Naive thymus-derived CD8-positive, alpha-beta T cell (primary cell): ENCODE measurements at regions not wholly inside any gene's neighbourhood (a gene's known extent, or its start where the extent isn't known, plus 50 kb on each side); places are given as distances from the start of the nearest gene placed in this dataset.
"Not testable (repeated sequence)": the region's sequence is repeated elsewhere in the genome, so short reads cannot be mapped to it uniquely, and the experiment has no call there.

Experiments used
- ATAC-seq, 2 donors: fragments of 150-1000 bp; cut with Tn5 transposase in 1 of 2; sonication (Bioruptor Pico), chemical (Tn5 transposase) in 1 of 2; 1 replicate in 1 of 2; 2 replicates in 1 of 2; pipeline ENCODE4 v1.10.0; 2021; ENCODE audit warnings: mild to moderate bottlenecking in 2 of 2, moderate library complexity in 2 of 2
- POLR2A ChIA-PET: fragments of 350-600 bp; sonication (Branson Sonifier 250); formaldehyde crosslinking; loops from one replicate; lab custom pipeline; 2021; ENCODE audit warnings: antibody characterized with exemption; lab: Charles Lee
- DNase-seq, 10 donors: peaks; one replicate each; pipeline versions ENCODE4 v3.0.0 to v3.0.0-alpha.2; 2020 to 2022
- H3K27ac Mint-ChIP-seq, 10 donors: one replicate each; pipeline ENCODE4 v1.8.0; 2020 to 2022; ENCODE audit warnings: mild to moderate bottlenecking in 10 of 10, mixed read lengths in 10 of 10, moderate library complexity in 4 of 10, inconsistent platforms in 1 of 10
- H3K27me3 Mint-ChIP-seq, 5 donors: one replicate each; pipeline ENCODE4 v1.8.0; 2021 to 2022; ENCODE audit warnings: mixed read lengths in 5 of 5
- H3K36me3 Mint-ChIP-seq, 3 donors: one replicate each; pipeline ENCODE4 v1.8.0; 2020 to 2022; ENCODE audit warnings: mixed read lengths in 3 of 3, mild to moderate bottlenecking in 2 of 3, inconsistent platforms in 1 of 3
- H3K4me1 Mint-ChIP-seq, 4 donors: one replicate each; pipeline ENCODE4 v1.8.0; 2021 to 2022; ENCODE audit warnings: mixed read lengths in 4 of 4
- H3K4me3 Mint-ChIP-seq, 10 donors: one replicate each; pipeline ENCODE4 v1.8.0; 2020 to 2022; ENCODE audit warnings: mild to moderate bottlenecking in 10 of 10, mixed read lengths in 10 of 10, moderate library complexity in 6 of 10, inconsistent platforms in 1 of 10
- H3K9me3 Mint-ChIP-seq, 9 donors: one replicate each; pipeline ENCODE4 v1.8.0; 2020 to 2022; ENCODE audit warnings: mixed read lengths in 9 of 9, mild to moderate bottlenecking in 3 of 9, inconsistent platforms in 1 of 9, moderate library complexity in 1 of 9

- no peaks in the 10 kb centered on the region for H3K36me3 Mint-ChIP-seq
Measured at GRCh38 chr1:187920976-187921375, 1092.2 kb downstream of the PLA2G4A start.

GRCh38 chr1:187921426-187921825 is 1092.7 kb downstream of the PLA2G4A start:
- DNase-seq (no peak), ATAC-seq (no peak)
- POLR2A ChIA-PET: no interaction called here
- Mint-ChIP-seq H3K4me3 (no peak overlapping the region), H3K36me3 (no peaks in the 10 kb centered on the region), H3K4me1 (no peaks in the 10 kb centered on the region), H3K27me3 (no peaks in the 10 kb centered on the region), H3K9me3 (peaks cover 0 to 11% (median 2%) of the 10 kb centered on the region in 9 donors), H3K27ac (no peak overlapping the region)

More at GRCh38 chr1:187920976-187921375, 1092.2 kb downstream of the PLA2G4A start:
- Mint-ChIP-seq H3K4me3 (no peak overlapping the region), H3K4me1 (no peaks in the 10 kb centered on the region), H3K27ac (no peak overlapping the region), H3K27me3 (no peaks in the 10 kb centered on the region), H3K9me3 (peaks cover 0 to 15% (median 2%) of the 10 kb centered on the region in 9 donors)
- POLR2A ChIA-PET: no interaction called here
- DNase-seq (no peak), ATAC-seq (no peak)

DNA sequence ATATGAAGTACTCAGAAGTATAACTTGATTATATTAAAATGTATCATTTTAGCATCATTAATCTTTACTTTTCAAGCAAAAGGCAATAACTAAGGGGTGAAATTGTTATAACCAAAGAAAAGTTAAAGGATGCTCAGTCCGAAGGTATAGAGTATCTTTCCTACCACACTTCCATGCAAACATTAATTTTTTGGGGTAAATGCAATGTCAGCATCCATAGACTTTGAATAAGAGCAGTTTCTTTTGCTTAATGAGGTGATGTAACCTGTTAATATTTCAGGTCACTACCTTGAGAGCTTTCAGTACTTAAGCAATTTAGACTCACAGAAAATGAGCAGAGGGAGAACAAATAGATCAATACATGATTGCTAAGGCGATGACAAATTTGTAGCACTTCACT is 1093.5 kb downstream of the PLA2G4A start:
- Mint-ChIP-seq H3K36me3 (no peaks in the 10 kb centered on the region), H3K4me1 (no peaks in the 10 kb centered on the region), H3K27ac (no peak overlapping the region), H3K27me3 (no peaks in the 10 kb centered on the region), H3K9me3 (peaks cover 0 to 10% (median 2%) of the 10 kb centered on the region in 9 donors), H3K4me3 (no peak overlapping the region)
- no peak for DNase-seq
- POLR2A ChIA-PET: no interaction called here
- ATAC-seq: no peak

GRCh38 chr1:187924252-187924651 is 1095.5 kb downstream of the PLA2G4A start:
- DNase-seq (no peak), ATAC-seq (no peak)
- no peaks in the 10 kb centered on the region for H3K4me1 Mint-ChIP-seq
- H3K4me3 Mint-ChIP-seq: no peak overlapping the region
- peaks cover 0 to 10% (median 3%) of the 10 kb centered on the region in 9 donors for H3K9me3 Mint-ChIP-seq
- H3K36me3 Mint-ChIP-seq: no peaks in the 10 kb centered on the region
- POLR2A ChIA-PET: no interaction called here
- no peak overlapping the region for H3K27ac Mint-ChIP-seq
- no peaks in the 10 kb centered on the region for H3K27me3 Mint-ChIP-seq

GRCh38 chr1:187928288-187928687 is 1099.5 kb downstream of the PLA2G4A start:
- Mint-ChIP-seq H3K27me3 (no peaks in the 10 kb centered on the region), H3K4me3 (no peak overlapping the region), H3K36me3 (no peaks in the 10 kb centered on the region), H3K27ac (no peak overlapping the region), H3K9me3 (peaks cover 0 to 10% (median 3%) of the 10 kb centered on the region in 9 donors), H3K4me1 (no peaks in the 10 kb centered on the region)
- POLR2A ChIA-PET: no interaction called here
- DNase-seq (no peak), ATAC-seq (no peak)

DNA sequence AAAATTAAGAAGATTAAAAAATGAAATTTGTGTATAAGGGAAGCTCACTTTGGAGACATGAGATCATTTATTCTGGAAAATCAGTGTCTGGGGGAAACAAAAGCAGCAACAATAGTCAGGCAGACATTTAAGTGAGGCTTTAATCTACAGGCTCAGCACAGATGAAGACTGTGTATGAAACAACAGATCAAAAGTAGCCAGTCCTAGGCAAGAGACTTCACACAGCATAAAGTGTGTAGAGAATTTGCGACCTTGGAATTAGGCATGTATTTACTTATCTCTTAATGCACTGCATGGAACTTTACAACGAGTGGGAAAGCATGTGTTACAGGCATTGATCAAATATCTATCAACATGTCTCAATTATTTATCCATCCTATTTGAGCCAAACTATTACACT is 1099.9 kb downstream of the PLA2G4A start:
- no peak for ATAC-seq
- Mint-ChIP-seq H3K36me3 (no peaks in the 10 kb centered on the region), H3K27me3 (no peaks in the 10 kb centered on the region), H3K4me3 (no peak overlapping the region), H3K27ac (no peak overlapping the region), H3K4me1 (no peaks in the 10 kb centered on the region), H3K9me3 (peaks cover 0 to 10% (median 3%) of the 10 kb centered on the region in 9 donors)
- POLR2A ChIA-PET: no interaction called here
- no peak for DNase-seq

- POLR2A ChIA-PET: no interaction called here
- no peaks in the 10 kb centered on the region for H3K27me3 Mint-ChIP-seq
- no peaks in the 10 kb centered on the region for H3K36me3 Mint-ChIP-seq
- ATAC-seq: no peak
- no peaks in the 10 kb centered on the region for H3K4me1 Mint-ChIP-seq
- no peak overlapping the region for H3K4me3 Mint-ChIP-seq
- peaks cover 0 to 9% (median 6%) of the 10 kb centered on the region in 9 donors for H3K9me3 Mint-ChIP-seq
- H3K27ac Mint-ChIP-seq: no peak overlapping the region
- DNase-seq: no peak
Measured at GRCh38 chr1:187931776-187932175, 1103.0 kb downstream of the PLA2G4A start.

- ATAC-seq (no peak), DNase-seq (no peak)
- no peaks in the 10 kb centered on the region for H3K4me1 Mint-ChIP-seq
- H3K27me3 Mint-ChIP-seq: no peaks in the 10 kb centered on the region
- H3K4me3 Mint-ChIP-seq: peak overlapping the region in 1 of 10 donors; percentile 5
- POLR2A ChIA-PET: no interaction called here
- peaks cover 0 to 16% (median 4%) of the 10 kb centered on the region in 9 donors for H3K9me3 Mint-ChIP-seq
- H3K36me3 Mint-ChIP-seq: peaks cover 0 to under 1% (median 0%) of the 10 kb centered on the region in 3 donors
- no peak overlapping the region for H3K27ac Mint-ChIP-seq
Measured at GRCh38 chr1:187933562-187934419, 1105.0 kb downstream of the PLA2G4A start.

DNA sequence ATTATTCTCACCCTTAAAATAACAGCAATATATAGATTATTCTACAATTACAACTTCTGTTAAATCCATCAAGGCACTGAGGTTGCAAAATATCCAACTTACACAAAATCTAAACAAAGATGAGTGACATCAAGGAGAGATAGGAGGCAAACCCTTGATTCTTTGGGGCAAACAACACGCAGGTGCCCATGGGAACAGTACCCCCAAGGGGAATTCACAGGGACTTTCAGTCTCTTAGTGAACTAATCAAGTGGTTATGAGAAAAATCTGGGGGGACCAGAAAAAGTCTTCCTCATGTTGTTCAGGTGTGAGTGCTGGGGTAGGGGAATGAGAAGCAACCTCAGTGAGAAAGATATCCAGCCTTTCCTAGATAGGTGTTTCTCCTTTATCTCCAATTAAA is 1107.9 kb downstream of the PLA2G4A start:
- Mint-ChIP-seq H3K4me1 (no peaks in the 10 kb centered on the region), H3K4me3 (no peak overlapping the region), H3K27me3 (no peaks in the 10 kb centered on the region), H3K9me3 (peaks cover 0 to 18% (median 4%) of the 10 kb centered on the region in 9 donors), H3K27ac (no peak overlapping the region), H3K36me3 (peaks cover 0 to 5% (median 0%) of the 10 kb centered on the region in 3 donors)
- POLR2A ChIA-PET: no interaction called here
- DNase-seq (no peak), ATAC-seq (no peak)

GRCh38 chr1:187938092-187938491 is 1109.3 kb downstream of the PLA2G4A start:
- ATAC-seq (no peak), DNase-seq (no peak)
- no peaks in the 10 kb centered on the region for H3K27me3 Mint-ChIP-seq
- H3K9me3 Mint-ChIP-seq: peaks cover 0 to 16% (median 4%) of the 10 kb centered on the region in 9 donors
- H3K27ac Mint-ChIP-seq: no peak overlapping the region
- POLR2A ChIA-PET: no interaction called here
- H3K4me3 Mint-ChIP-seq: no peak overlapping the region
- H3K36me3 Mint-ChIP-seq: peaks cover 0 to 5% (median 0%) of the 10 kb centered on the region in 3 donors
- H3K4me1 Mint-ChIP-seq: no peaks in the 10 kb centered on the region

DNA sequence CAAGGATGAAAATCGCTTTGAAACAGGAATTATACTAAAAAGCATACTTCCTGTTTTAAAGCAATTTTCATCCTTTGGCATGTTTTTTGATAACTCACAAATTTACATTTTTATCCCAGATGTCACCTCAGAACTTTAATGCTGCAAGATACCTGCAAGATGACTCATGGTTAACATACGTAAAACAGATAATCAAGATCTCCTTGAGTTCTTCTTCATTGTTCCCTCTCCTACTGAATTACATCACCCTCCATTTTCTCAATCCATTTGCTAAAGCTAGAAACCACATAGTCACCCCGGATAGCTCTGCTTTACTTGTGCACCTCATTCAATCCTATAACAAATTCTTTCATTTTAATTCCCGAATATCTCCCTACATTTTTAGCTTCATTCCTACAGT is 1114.2 kb downstream of the PLA2G4A start:
- Mint-ChIP-seq H3K36me3 (peaks cover 0 to 5% (median 0%) of the 10 kb centered on the region in 3 donors), H3K27ac (no peak overlapping the region), H3K27me3 (peaks cover 0 to 4% (median 0%) of the 10 kb centered on the region in 5 donors), H3K4me3 (no peak overlapping the region), H3K4me1 (peaks cover 0 to 2% (median 0%) of the 10 kb centered on the region in 4 donors), H3K9me3 (peaks cover 8 to 32% (median 12%) of the 10 kb centered on the region in 9 donors)
- no peak for DNase-seq
- no peak for ATAC-seq
- POLR2A ChIA-PET: no interaction called here

DNA sequence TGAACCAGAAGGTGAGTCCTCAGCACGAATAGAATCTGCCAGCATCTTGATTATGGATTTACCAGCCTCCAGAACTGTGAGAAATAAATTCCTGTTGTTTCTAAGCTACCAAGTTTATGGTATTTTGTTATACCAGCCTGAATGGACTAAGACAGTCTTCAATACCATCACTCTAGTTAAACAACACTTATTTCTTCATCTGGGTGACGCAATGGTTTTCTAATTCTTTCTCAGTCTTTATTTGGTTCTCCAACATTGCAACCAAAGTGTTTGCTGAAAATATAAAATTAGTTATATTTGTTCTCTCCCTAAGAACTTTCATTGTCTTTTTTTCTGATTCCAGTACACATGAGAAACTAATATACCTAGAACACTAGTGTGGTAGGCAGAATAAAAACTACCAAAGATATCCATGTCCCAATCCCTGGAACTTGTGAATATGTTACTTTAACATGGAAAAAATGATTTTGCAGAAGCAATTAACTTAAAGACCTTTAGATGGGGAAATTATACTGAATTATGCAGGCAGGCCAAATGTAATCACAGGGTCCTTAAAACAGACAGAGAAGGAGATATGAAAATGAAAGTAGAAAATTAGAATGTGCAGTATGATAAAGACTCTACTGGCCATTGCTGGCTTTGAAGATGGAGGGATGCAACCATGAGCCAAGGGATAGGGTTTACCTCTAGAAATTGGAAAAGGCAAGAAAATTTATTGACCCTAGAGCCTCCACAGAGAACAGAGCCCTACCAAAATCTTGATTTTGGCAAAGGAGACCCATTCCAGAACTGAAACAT is 1115.1 kb downstream of the PLA2G4A start:
- H3K9me3 Mint-ChIP-seq: peaks cover 9 to 37% (median 15%) of the 10 kb centered on the region in 9 donors

DNA sequence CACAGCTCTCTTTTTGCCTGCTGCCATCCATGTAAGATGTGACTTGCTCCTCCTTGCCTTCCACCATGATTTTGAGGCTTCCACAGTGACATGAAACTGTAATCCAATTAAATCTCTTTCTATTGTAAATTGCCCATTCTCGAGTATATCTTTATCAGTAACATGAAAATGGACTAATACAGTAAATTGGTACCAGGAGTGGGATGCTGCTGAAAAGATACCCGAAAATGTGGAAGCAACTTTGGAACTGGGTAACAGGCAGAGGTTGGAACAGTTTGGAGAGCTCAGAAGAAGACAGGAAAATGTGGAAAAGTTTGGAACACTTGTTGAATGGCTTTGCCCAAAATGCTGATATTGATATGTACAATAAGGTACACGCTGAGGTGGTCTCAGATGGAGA is 1117.9 kb downstream of the PLA2G4A start:
- ATAC-seq, H3K36me3 Mint-ChIP-seq, DNase-seq, H3K4me3 Mint-ChIP-seq, H3K27me3 Mint-ChIP-seq, POLR2A ChIA-PET, H3K4me1 Mint-ChIP-seq: not testable (repeated sequence)
- Mint-ChIP-seq H3K27ac (peak overlapping the region in 1 of 10 donors; percentile 78), H3K9me3 (peaks cover 9 to 42% (median 21%) of the 10 kb centered on the region in 9 donors)

More for the DNA sequence above, 1115.1 kb downstream of the PLA2G4A start:
- no peak overlapping the region for H3K4me3 Mint-ChIP-seq
- H3K36me3 Mint-ChIP-seq: peaks cover 0 to 4% (median 0%) of the 10 kb centered on the region in 3 donors
- H3K27ac Mint-ChIP-seq: no peak overlapping the region
- ATAC-seq (no peak), DNase-seq (no peak)
- peaks cover 0 to 2% (median 0%) of the 10 kb centered on the region in 4 donors for H3K4me1 Mint-ChIP-seq
- peaks cover 0 to 4% (median 0%) of the 10 kb centered on the region in 5 donors for H3K27me3 Mint-ChIP-seq
- POLR2A ChIA-PET: no interaction called here
